OCI-M1 (cell line): ENCODE measurements at regions not wholly inside any gene's neighbourhood (a gene's known extent, or its start where the extent isn't known, plus 50 kb on each side); places are given as distances from the start of the nearest gene placed in this dataset.

Source experiments
- DNase-seq: peaks from one replicate; lab custom pipeline; 2025; lab: John Stamatoyannopoulos, UW

GRCh38 chr9:23586906-23587305, 239.1 kb downstream of the ELAVL2 start:
- peak; percentile 99 for DNase-seq

- DNase-seq, result peak; percentile 80
Measured at GRCh38 chr9:23587433-23587832, 238.6 kb downstream of the ELAVL2 start.

GRCh38 chr9:23587903-23588302, 238.1 kb downstream of the ELAVL2 start:
- DNase-seq, result peak; percentile 88

- peak; percentile 99 for DNase-seq
Measured at GRCh38 chr9:23590276-23591000, 235.6 kb downstream of the ELAVL2 start.

- no peak for DNase-seq
Measured at GRCh38 chr9:23594421-23594820, 231.6 kb downstream of the ELAVL2 start.

GRCh38 chr9:23596913-23597634, 229.0 kb downstream of the ELAVL2 start:
- no peak for DNase-seq

GRCh38 chr9:23598994-23599393, 227.0 kb downstream of the ELAVL2 start:
- no peak for DNase-seq

GRCh38 chr9:23603311-23603710, 222.7 kb downstream of the ELAVL2 start:
- DNase-seq, result no peak

GRCh38 chr9:23606107-23606506, 219.9 kb downstream of the ELAVL2 start:
- no peak for DNase-seq

- no peak for DNase-seq
Measured at GRCh38 chr9:23608456-23608855, 217.6 kb downstream of the ELAVL2 start.

GRCh38 chr9:23611869-23612268, 214.2 kb downstream of the ELAVL2 start:
- DNase-seq, result no peak

GRCh38 chr9:23615569-23615968, 210.5 kb downstream of the ELAVL2 start:
- DNase-seq, result peak; percentile 64

- DNase-seq, result no peak
Measured at GRCh38 chr9:23621188-23621587, 204.9 kb downstream of the ELAVL2 start.

- DNase-seq, result no peak
Measured at GRCh38 chr9:23621924-23622323, 204.1 kb downstream of the ELAVL2 start.

- no peak for DNase-seq
Measured at GRCh38 chr9:23622396-23622795, 203.6 kb downstream of the ELAVL2 start.

GRCh38 chr9:23630488-23630887, 195.6 kb downstream of the ELAVL2 start:
- no peak for DNase-seq

GRCh38 chr9:23635276-23635675, 190.8 kb downstream of the ELAVL2 start:
- DNase-seq, result no peak

GRCh38 chr9:23636199-23636598, 189.8 kb downstream of the ELAVL2 start:
- DNase-seq, result peak; percentile 74

GRCh38 chr9:23638011-23638410, 188.0 kb downstream of the ELAVL2 start:
- DNase-seq, result no peak

GRCh38 chr9:23638837-23639426, 187.1 kb downstream of the ELAVL2 start:
- no peak for DNase-seq
